Smooth muscle cell (in vitro differentiated cells): ENCODE measurements at regions not wholly inside any gene's neighbourhood (a gene's known extent, or its start where the extent isn't known, plus 50 kb on each side); places are given as distances from the start of the nearest gene placed in this dataset.

ENCODE experiments used
- DNase-seq: peaks from one replicate; lab custom pipeline; 2025; ENCODE audit not compliant: unreplicated experiment; lab: John Stamatoyannopoulos, UW
- H2AFZ ChIP-seq: fragments of 200-600 bp; sonication (generic); 2 replicates; pipeline ENCODE4 v1.6.0; 2016; ENCODE audit warnings: antibody characterized with exemption, low read depth, mild to moderate bottlenecking
- H3F3A ChIP-seq: fragments of 200-600 bp; sonication (generic); 2 replicates; pipeline ENCODE4 v1.6.0; 2017; ENCODE audit warnings: antibody characterized with exemption, low read depth
- H3K27ac ChIP-seq: fragments of 200-600 bp; sonication (generic); 2 replicates; pipeline ENCODE4 v1.5.1; 2016; ENCODE audit warnings: low read depth, mild to moderate bottlenecking
- H3K27me3 ChIP-seq: fragments of 200-600 bp; sonication (generic); 2 replicates; pipeline ENCODE4 v1.6.1; 2016; ENCODE audit warnings: low read depth, mild to moderate bottlenecking
- H3K36me3 ChIP-seq: fragments of 200-600 bp; sonication (generic); 2 replicates; pipeline ENCODE4 v1.5.1; 2016; ENCODE audit warnings: low read depth
- H3K4me1 ChIP-seq: fragments of 200-600 bp; sonication (generic); 2 replicates; pipeline ENCODE4 v1.5.1; 2016; ENCODE audit warnings: low read depth
- H3K4me2 ChIP-seq: fragments of 200-600 bp; sonication (generic); 2 replicates; pipeline ENCODE4 v1.6.0; 2016; ENCODE audit warnings: mild to moderate bottlenecking
- H3K4me3 ChIP-seq: fragments of 200-600 bp; sonication (generic); 2 replicates; pipeline ENCODE4 v1.5.1; 2016; ENCODE audit warnings: mild to moderate bottlenecking
- H3K79me2 ChIP-seq: fragments of 200-600 bp; sonication (generic); 2 replicates; pipeline ENCODE4 v1.6.0; 2016; ENCODE audit warnings: low read depth, mild to moderate bottlenecking
- H3K9ac ChIP-seq: fragments of 200-600 bp; sonication (generic); 2 replicates; pipeline ENCODE4 v1.6.0; 2016; ENCODE audit warnings: low read depth
- H3K9me3 ChIP-seq: fragments of 200-600 bp; sonication (generic); replicated peaks from 2 replicates; pipeline ENCODE4 v1.5.1; 2016; ENCODE audit warnings: low read depth
- H4K20me1 ChIP-seq: fragments of 200-600 bp; sonication (generic); 2 replicates; pipeline ENCODE4 v1.6.0; 2016; ENCODE audit warnings: low read depth
- CTCF ChIP-seq: fragments of 200-600 bp; sonication (generic); IDR thresholded peaks from 2 replicates; pipeline ENCODE4 v1.5.1; 2017; ENCODE audit warnings: borderline replicate concordance, mild to moderate bottlenecking, antibody characterized with exemption; ENCODE audit not compliant: insufficient read depth, poor library complexity, severe bottlenecking
- WGBS: methylation state at CpG from one replicate; pipeline ENCODE4 v1.1.7; 2016; ENCODE audit warnings: low lambda C conversion rate; 5-methylcytosine and 5-hydroxymethylcytosine counted together

GRCh38 chr5:175353926-175354325 lies 90.1 kb downstream of the DRD1 start:
- Histone ChIP-seq H3K36me3 (no peaks in the 10 kb centered on the region), H3K4me2 (peak overlapping the region; percentile 37), H2AFZ (no peak overlapping the region), H3K9me3 (no peaks in the 10 kb centered on the region), H4K20me1 (no peaks in the 10 kb centered on the region), H3K27me3 (no peaks in the 10 kb centered on the region), H3K9ac (no peak overlapping the region), H3K79me2 (no peaks in the 10 kb centered on the region), H3F3A (peaks cover under 1% of the 10 kb centered on the region), H3K4me3 (no peak overlapping the region), H3K4me1 (no peaks in the 10 kb centered on the region), H3K27ac (peak overlapping the region; percentile 10)
- 30% methylated on average over 2 of the region's 2 CpGs for WGBS
- no peak for TF ChIP-seq CTCF
- DNase-seq, result no peak

GRCh38 chr5:175351897-175352590 lies 91.9 kb downstream of the DRD1 start:
- Histone ChIP-seq H3K9me3 (no peaks in the 10 kb centered on the region), H3K36me3 (no peaks in the 10 kb centered on the region), H4K20me1 (no peaks in the 10 kb centered on the region), H3K4me2 (no peak overlapping the region), H3K9ac (no peak overlapping the region), H3K27me3 (no peaks in the 10 kb centered on the region), H3K79me2 (no peaks in the 10 kb centered on the region), H3K27ac (no peak overlapping the region), H3F3A (no peaks in the 10 kb centered on the region), H2AFZ (no peak overlapping the region), H3K4me1 (peaks cover 11% of the 10 kb centered on the region), H3K4me3 (no peak overlapping the region)
- no peak for DNase-seq
- TF ChIP-seq CTCF, result no peak
- 90% methylated on average over 7 of the region's 7 CpGs for WGBS

GRCh38 chr5:175351126-175351525 lies 92.9 kb downstream of the DRD1 start:
- Histone ChIP-seq H3F3A (no peaks in the 10 kb centered on the region), H2AFZ (no peak overlapping the region), H3K36me3 (no peaks in the 10 kb centered on the region), H3K4me1 (peaks cover 20% of the 10 kb centered on the region), H3K27me3 (no peaks in the 10 kb centered on the region), H3K9ac (no peak overlapping the region), H3K4me3 (no peak overlapping the region), H3K27ac (no peak overlapping the region), H3K79me2 (no peaks in the 10 kb centered on the region), H3K4me2 (no peak overlapping the region), H4K20me1 (no peaks in the 10 kb centered on the region), H3K9me3 (no peaks in the 10 kb centered on the region)
- no peak for TF ChIP-seq CTCF
- DNase-seq, result no peak
- 78% methylated on average over 7 of the region's 7 CpGs for WGBS

GRCh38 chr5:175347931-175348330 lies 96.1 kb downstream of the DRD1 start:
- Histone ChIP-seq H3K36me3 (no peaks in the 10 kb centered on the region), H3K4me2 (peak overlapping the region; percentile 9), H3K9ac (no peak overlapping the region), H2AFZ (no peak overlapping the region), H3K79me2 (no peaks in the 10 kb centered on the region), H3F3A (peaks cover 10% of the 10 kb centered on the region), H3K27me3 (no peaks in the 10 kb centered on the region), H3K27ac (no peak overlapping the region), H4K20me1 (no peaks in the 10 kb centered on the region), H3K9me3 (no peaks in the 10 kb centered on the region), H3K4me1 (peaks cover 20% of the 10 kb centered on the region), H3K4me3 (no peak overlapping the region)
- no peak for TF ChIP-seq CTCF
- DNase-seq, result no peak
- WGBS, result 17% methylated on average over 1 of the region's 1 CpG
